SK-N-SH (cell line): ENCODE measurements at regions not wholly inside any gene's neighbourhood (a gene's known extent, or its start where the extent isn't known, plus 50 kb on each side); places are given as distances from the start of the nearest gene placed in this dataset.

Experiments
- CTCF ChIA-PET: fragments of 300-600, 350-600 bp; formaldehyde crosslinking; extraction: SDS; loops from one replicate; lab custom pipeline; 2021; lab: Yijun Ruan, JAX
- POLR2A ChIA-PET: fragments of 350-600 bp; sonication (Branson Sonifier 250); formaldehyde crosslinking; extraction: SDS; loops from one replicate; lab custom pipeline; 2020; ENCODE audit warnings: antibody characterized with exemption, inconsistent platforms; lab: Yijun Ruan, JAX
- DNase-seq: peaks from one replicate; pipeline ENCODE4 v3.0.0; 2012
- H2AFZ ChIP-seq: fragments of 200-600 bp; sonication (generic); 2 replicates; pipeline ENCODE4 v1.8.1; 2016; ENCODE audit warnings: antibody characterized with exemption, mild to moderate bottlenecking, low read depth
- H3F3A ChIP-seq: fragments of 200-600 bp; sonication (generic); replicated peaks from 2 replicates; pipeline ENCODE3; 2016; ENCODE audit warnings: antibody characterized with exemption, mild to moderate bottlenecking; ENCODE audit not compliant: insufficient read depth
- H3K27ac ChIP-seq, 2 experiments: fragments of 200-500 bp in 1 of 2; fragments of 200-600 bp in 1 of 2; sonication (Bioruptor generic) in 1 of 2; sonication (generic), shearing (Covaris generic) in 1 of 2; 2 replicates each; pipeline versions ENCODE4 v1.5.1 to v1.6.1; 2014 to 2016; ENCODE audit warnings: low read depth in 2 of 2, inconsistent platforms in 1 of 2, low read length in 1 of 2, mild to moderate bottlenecking in 1 of 2, mixed read lengths in 1 of 2
- H3K27me3 ChIP-seq: fragments of 200-600 bp; sonication (generic), shearing (Covaris generic); 2 replicates; pipeline ENCODE4 v1.6.1; 2016; ENCODE audit warnings: mixed run types; ENCODE audit not compliant: insufficient read depth
- H3K36me3 ChIP-seq, 2 experiments: fragments of 200-500 bp in 1 of 2; fragments of 200-600 bp in 1 of 2; sonication (Bioruptor generic) in 1 of 2; sonication (generic) in 1 of 2; replicated peaks in 1 of 2; 2 replicates each; pipeline versions ENCODE3 to v1.5.1; 2014 to 2016; ENCODE audit warnings: low read length in 1 of 2, mild to moderate bottlenecking in 1 of 2; ENCODE audit not compliant: insufficient read depth in 2 of 2, control insufficient read depth in 1 of 2
- H3K4me1 ChIP-seq, 2 experiments: fragments of 200-500 bp in 1 of 2; fragments of 200-600 bp in 1 of 2; sonication (Bioruptor generic) in 1 of 2; sonication (generic), shearing (Covaris generic) in 1 of 2; 2 replicates each; pipeline versions ENCODE4 v1.5.1 to v1.6.1; 2014 to 2016; ENCODE audit warnings: low read depth in 1 of 2, low read length in 1 of 2, mixed run types in 1 of 2; ENCODE audit not compliant: insufficient read depth in 2 of 2, control insufficient read depth in 1 of 2
- H3K4me2 ChIP-seq: fragments of 200-600 bp; sonication (generic), shearing (Covaris generic); 2 replicates; pipeline ENCODE4 v1.6.1; 2017; ENCODE audit warnings: mixed run types
- H3K4me3 ChIP-seq, 2 experiments: fragments of 200-500 bp in 1 of 2; fragments of 200-600 bp in 1 of 2; sonication (Bioruptor generic) in 1 of 2; sonication (generic), shearing (Covaris generic) in 1 of 2; 2 replicates each; pipeline versions ENCODE4 v1.5.1 to v1.8.1; 2014 to 2016; ENCODE audit warnings: low read depth in 2 of 2, inconsistent platforms in 1 of 2, low read length in 1 of 2, mild to moderate bottlenecking in 1 of 2, mixed read lengths in 1 of 2, moderate library complexity in 1 of 2
- H3K79me2 ChIP-seq: fragments of 200-600 bp; sonication (generic); 2 replicates; pipeline ENCODE4 v1.8.1; 2017; ENCODE audit warnings: mild to moderate bottlenecking; ENCODE audit not compliant: insufficient read depth
- H3K9ac ChIP-seq: fragments of 200-600 bp; sonication (generic); 2 replicates; pipeline ENCODE4 v1.6.1; 2017; ENCODE audit warnings: mixed run types
- H3K9me2 ChIP-seq: fragments of 200-600 bp; sonication (generic); 2 replicates; pipeline ENCODE4 v1.6.1; 2017; ENCODE audit warnings: mixed run types
- H3K9me3 ChIP-seq: fragments of 200-600 bp; sonication (generic); 2 replicates; pipeline ENCODE4 v1.6.1; 2017; ENCODE audit warnings: mixed run types, mild to moderate bottlenecking, moderate library complexity
- H4K20me1 ChIP-seq: fragments of 200-600 bp; sonication (generic); 2 replicates; pipeline ENCODE4 v1.6.1; 2017; ENCODE audit warnings: mild to moderate bottlenecking, mixed run types; ENCODE audit not compliant: insufficient read depth
- ELF1 ChIP-seq: IDR thresholded peaks from 2 replicates; pipeline ENCODE4 v1.4.0; 2012
- FOSL2 ChIP-seq: IDR thresholded peaks from 2 replicates; pipeline ENCODE4 v1.4.0; 2012; ENCODE audit warnings: low read depth, mild to moderate bottlenecking, moderate library complexity, borderline replicate concordance
- GABPA ChIP-seq: IDR thresholded peaks from 2 replicates; pipeline ENCODE4 v1.4.0; 2012; ENCODE audit warnings: low read depth, mild to moderate bottlenecking
- GATA2 ChIP-seq: sonication (generic); formaldehyde crosslinking; IDR thresholded peaks from 2 replicates; pipeline ENCODE4 v1.5.0; 2020; ENCODE audit warnings: mild to moderate bottlenecking, missing genetic modification reagents
- IRF3 ChIP-seq: fragments of 150-350 bp; IDR thresholded peaks from 2 replicates; pipeline ENCODE4 v1.6.1; 2016; ENCODE audit warnings: mild to moderate bottlenecking, low read depth, low read length
- MAX ChIP-seq: IDR thresholded peaks from 2 replicates; pipeline ENCODE4 v1.4.0; 2012; ENCODE audit warnings: low read depth
- MXI1 ChIP-seq: IDR thresholded peaks from 2 replicates; pipeline ENCODE4 v1.6.1; 2012; ENCODE audit warnings: mild to moderate bottlenecking, low read depth, low read length, improper control_type of control experiment
- POLR2AphosphoS5 ChIP-seq: IDR thresholded peaks from 2 replicates; pipeline ENCODE4 v1.6.1; 2012; ENCODE audit warnings: low read depth, low read length
- RAD21 ChIP-seq: IDR thresholded peaks from 2 replicates; pipeline ENCODE4 v1.6.1; 2012; ENCODE audit warnings: mild to moderate bottlenecking, low read length
- RCOR1 ChIP-seq: fragments of 150-350 bp; IDR thresholded peaks from 2 replicates; pipeline ENCODE4 v1.6.1; 2017; ENCODE audit warnings: antibody characterized with exemption, low read length
- RFX5 ChIP-seq: IDR thresholded peaks from 2 replicates; pipeline ENCODE4 v1.6.1; 2012; ENCODE audit warnings: mild to moderate bottlenecking, improper control_type of control experiment, low read length
- RXRA ChIP-seq: IDR thresholded peaks from 2 replicates; pipeline ENCODE4 v1.4.0; 2012; ENCODE audit warnings: low read depth, mild to moderate bottlenecking, borderline replicate concordance
- SIN3A ChIP-seq: IDR thresholded peaks from 2 replicates; pipeline ENCODE4 v1.6.1; 2012; ENCODE audit warnings: low read depth, mild to moderate bottlenecking, low read length, moderate library complexity, borderline replicate concordance
- SMC3 ChIP-seq: IDR thresholded peaks from 2 replicates; pipeline ENCODE4 v1.6.1; 2012; ENCODE audit warnings: low read depth, low read length, improper control_type of control experiment
- TCF12 ChIP-seq: IDR thresholded peaks from 2 replicates; pipeline ENCODE4 v1.4.0; 2012
- USF1 ChIP-seq: IDR thresholded peaks from 2 replicates; pipeline ENCODE4 v1.4.0; 2012; ENCODE audit warnings: low read depth, borderline replicate concordance
- USF2 ChIP-seq: fragments of 150-350 bp; IDR thresholded peaks from 2 replicates; pipeline ENCODE4 v1.6.1; 2017; ENCODE audit warnings: antibody characterized with exemption, low read length, low read depth, borderline replicate concordance
- YY1 ChIP-seq: IDR thresholded peaks from 2 replicates; pipeline ENCODE4 v1.4.0; 2012; ENCODE audit warnings: low read depth, mild to moderate bottlenecking
- ZBTB33 ChIP-seq: IDR thresholded peaks from 2 replicates; pipeline ENCODE4 v1.4.0; 2012; ENCODE audit warnings: low read depth, borderline replicate concordance
- WGBS: methylation state at CpG from one replicate; pipeline ENCODE4 v1.1.6; 2017; ENCODE audit warnings: low lambda C conversion rate; 5-methylcytosine and 5-hydroxymethylcytosine counted together

GRCh38 chr5:129249886-129250285, 155.3 kb downstream of the ISOC1 start (continued):
- no peak for TF ChIP-seq POLR2AphosphoS5
- no peak for TF ChIP-seq GABPA
- no peak for TF ChIP-seq FOSL2

GRCh38 chr5:129271308-129271707, 176.8 kb downstream of the ISOC1 start:
- no peaks in the 10 kb centered on the region for H3K9me3 ChIP-seq
- 0% methylated on average over 2 of the region's 2 CpGs for WGBS
- H2AFZ ChIP-seq: no peak overlapping the region
- H3F3A ChIP-seq: no peaks in the 10 kb centered on the region
- ChIA-PET CTCF (no interaction called here), POLR2A (no interaction called here)
- 0 out of 2 replicates have a peak, but pooled peaks have one; percentile 13 for TF ChIP-seq SMC3
- TF ChIP-seq USF1: no peak
- no peak for TF ChIP-seq IRF3
- TF ChIP-seq RXRA: no peak
- TF ChIP-seq RAD21: peak; percentile 32
- no peak for TF ChIP-seq MAX
- TF ChIP-seq GATA2 (CRISPR knock-in tag): no peak
- TF ChIP-seq TCF12: no peak
- TF ChIP-seq SIN3A: no peak
- H3K36me3 ChIP-seq: no peaks in the 10 kb centered on the region
- no peak overlapping the region for H3K4me3 ChIP-seq
- H3K79me2 ChIP-seq: no peaks in the 10 kb centered on the region
- no peak overlapping the region for H3K9ac ChIP-seq
- no peaks in the 10 kb centered on the region for H3K4me1 ChIP-seq
- DNase-seq: no peak
- no peak overlapping the region for H3K4me2 ChIP-seq
- no peaks in the 10 kb centered on the region for H3K27me3 ChIP-seq
- H3K27ac ChIP-seq: no peak overlapping the region
- H4K20me1 ChIP-seq: no peaks in the 10 kb centered on the region
- H3K9me2 ChIP-seq: no peaks in the 10 kb centered on the region

- Histone ChIP-seq H3K4me3 (no peak overlapping the region), H3K36me3 (no peaks in the 10 kb centered on the region), H3K4me2 (no peak overlapping the region), H3K9me3 (no peaks in the 10 kb centered on the region), H3K4me1 (no peaks in the 10 kb centered on the region), H3F3A (no peaks in the 10 kb centered on the region), H3K27me3 (no peaks in the 10 kb centered on the region), H2AFZ (no peak overlapping the region), H4K20me1 (no peaks in the 10 kb centered on the region), H3K27ac (no peak overlapping the region), H3K9ac (no peak overlapping the region), H3K9me2 (no peaks in the 10 kb centered on the region), H3K79me2 (no peaks in the 10 kb centered on the region)
- no peak for DNase-seq
- WGBS: 54% methylated on average over 2 of the region's 2 CpGs
- ChIA-PET POLR2A (no interaction called here), CTCF (no interaction called here)
- no peak for TF ChIP-seq USF2
- TF ChIP-seq MAX: no peak
- no peak for TF ChIP-seq ELF1
- TF ChIP-seq SIN3A: no peak
- no peak for TF ChIP-seq POLR2AphosphoS5
- no peak for TF ChIP-seq ZBTB33
- no peak for TF ChIP-seq RFX5
- TF ChIP-seq RCOR1: no peak
- TF ChIP-seq MXI1: no peak
- no peak for TF ChIP-seq YY1
- no peak for TF ChIP-seq IRF3
- no peak for TF ChIP-seq GABPA
Observed at GRCh38 chr5:129284010-129284409, 176.1 kb upstream of the ADAMTS19 start.
